ENCODE measurements at regions not wholly inside any gene's neighbourhood (a gene's known extent, or its start where the extent isn't known, plus 50 kb on each side); places are given as distances from the start of the nearest gene placed in this dataset.

GRCh38 chr4:138668309-138668708 lies 347.3 kb upstream of the NOCT start:
- TF ChIP-seq, protein P1, sequence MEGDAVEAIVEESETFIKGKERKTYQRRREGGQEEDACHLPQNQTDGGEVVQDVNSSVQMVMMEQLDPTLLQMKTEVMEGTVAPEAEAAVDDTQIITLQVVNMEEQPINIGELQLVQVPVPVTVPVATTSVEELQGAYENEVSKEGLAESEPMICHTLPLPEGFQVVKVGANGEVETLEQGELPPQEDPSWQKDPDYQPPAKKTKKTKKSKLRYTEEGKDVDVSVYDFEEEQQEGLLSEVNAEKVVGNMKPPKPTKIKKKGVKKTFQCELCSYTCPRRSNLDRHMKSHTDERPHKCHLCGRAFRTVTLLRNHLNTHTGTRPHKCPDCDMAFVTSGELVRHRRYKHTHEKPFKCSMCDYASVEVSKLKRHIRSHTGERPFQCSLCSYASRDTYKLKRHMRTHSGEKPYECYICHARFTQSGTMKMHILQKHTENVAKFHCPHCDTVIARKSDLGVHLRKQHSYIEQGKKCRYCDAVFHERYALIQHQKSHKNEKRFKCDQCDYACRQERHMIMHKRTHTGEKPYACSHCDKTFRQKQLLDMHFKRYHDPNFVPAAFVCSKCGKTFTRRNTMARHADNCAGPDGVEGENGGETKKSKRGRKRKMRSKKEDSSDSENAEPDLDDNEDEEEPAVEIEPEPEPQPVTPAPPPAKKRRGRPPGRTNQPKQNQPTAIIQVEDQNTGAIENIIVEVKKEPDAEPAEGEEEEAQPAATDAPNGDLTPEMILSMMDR (IDR thresholded peaks at IDR 0.05): no peak
- TF ChIP-seq POLR2A (IDR thresholded peaks at IDR 0.05): no peak
- Histone ChIP-seq H3K27ac (no peak overlapping the region), H3K4me1 (no peaks in the 10 kb centered on the region), H3K9me3 (no peaks in the 10 kb centered on the region), H3K36me3 (no peaks in the 10 kb centered on the region), H3K4me3 (no peak overlapping the region), H3K27me3 (no peaks in the 10 kb centered on the region)
- no peak for DNase-seq
- intact Hi-C loops (cut with DNase I): no loop called here
- WGBS, 2 donors: 79 to 98% methylated on average over 3 of the region's 3 CpGs

GRCh38 chr4:138666366-138666765 lies 349.2 kb upstream of the NOCT start:
- Histone ChIP-seq H3K27ac (no peak overlapping the region), H3K4me1 (no peaks in the 10 kb centered on the region), H3K9me3 (no peaks in the 10 kb centered on the region), H3K36me3 (no peaks in the 10 kb centered on the region), H3K27me3 (no peaks in the 10 kb centered on the region), H3K4me3 (no peak overlapping the region)
- DNase-seq: no peak
- intact Hi-C loops (cut with DNase I): no loop called here
- 78 to 88% methylated on average over 6 of the region's 6 CpGs for WGBS, 2 donors
- TF ChIP-seq POLR2A (IDR thresholded peaks at IDR 0.05): no peak
- TF ChIP-seq, protein P1 (IDR thresholded peaks at IDR 0.05): no peak

DNA sequence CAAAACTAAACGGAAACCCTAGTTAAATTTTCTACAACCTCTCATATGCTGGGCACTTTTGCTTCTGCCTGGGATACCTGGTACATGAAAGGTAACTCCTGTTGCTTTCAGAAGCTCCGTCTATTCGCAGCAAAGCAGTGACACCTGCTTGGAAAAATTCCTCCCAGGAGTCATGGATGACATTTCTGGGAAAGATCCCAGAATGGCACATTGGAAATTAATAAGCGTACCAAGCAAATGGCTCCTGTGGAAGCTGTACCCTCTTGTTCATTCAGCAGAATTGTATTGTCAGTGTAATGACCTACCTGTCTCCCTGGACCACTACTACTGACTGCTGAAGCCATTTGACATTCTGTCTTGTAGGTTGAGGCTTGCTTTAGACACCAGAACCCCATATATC lies 349.7 kb upstream of the NOCT start:
- no peak for TF ChIP-seq POLR2A (IDR thresholded peaks at IDR 0.05)
- TF ChIP-seq, protein P1 (IDR thresholded peaks at IDR 0.05): no peak
- intact Hi-C loops (cut with DNase I): no loop called here
- WGBS, 2 donors: 97 to 98% methylated on average over 4 of the region's 4 CpGs

GRCh38 chr4:138663883-138664282 lies 351.7 kb upstream of the NOCT start:
- no peak for DNase-seq
- intact Hi-C loops (cut with DNase I): no loop called here

More for the DNA sequence above, 349.7 kb upstream of the NOCT start:
- Histone ChIP-seq H3K27me3 (no peaks in the 10 kb centered on the region), H3K4me3 (no peak overlapping the region), H3K36me3 (no peaks in the 10 kb centered on the region), H3K4me1 (no peaks in the 10 kb centered on the region), H3K9me3 (no peaks in the 10 kb centered on the region), H3K27ac (no peak overlapping the region)
- DNase-seq: no peak

DNA sequence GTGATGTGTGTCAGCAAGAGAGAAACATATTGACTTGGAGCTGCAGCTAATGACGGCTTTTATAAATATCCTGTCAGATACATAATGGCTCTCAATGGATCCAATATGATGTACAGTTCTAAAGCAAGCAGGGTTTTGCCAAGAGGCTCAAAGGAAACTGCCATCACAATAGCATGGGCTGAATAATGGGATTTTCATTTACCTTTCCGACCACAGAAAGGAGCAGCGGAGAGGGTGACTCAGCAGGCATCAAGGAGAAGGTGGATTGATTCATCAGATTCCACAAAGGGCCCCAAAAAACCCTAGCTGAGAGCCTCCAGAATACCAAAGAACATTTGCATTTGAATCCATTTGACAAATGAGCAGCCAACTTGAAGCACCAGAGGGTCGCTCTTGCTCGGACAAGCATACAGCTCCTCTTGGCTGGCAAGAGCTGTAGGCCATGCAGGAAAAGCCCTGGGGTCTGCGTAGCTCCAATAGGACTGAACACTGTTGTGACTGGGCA lies 355.7 kb upstream of the NOCT start:
- no peaks in the 10 kb centered on the region for H3K36me3 ChIP-seq
- no peak overlapping the region for H3K4me3 ChIP-seq
- TF ChIP-seq, protein P1 (IDR thresholded peaks at IDR 0.05): no peak
- TF ChIP-seq POLR2A (IDR thresholded peaks at IDR 0.05): no peak
- 47 to 59% methylated on average over 6 of the region's 6 CpGs for WGBS, 2 donors
- no peak overlapping the region for H3K27ac ChIP-seq
- no peaks in the 10 kb centered on the region for H3K9me3 ChIP-seq
- H3K4me1 ChIP-seq: no peaks in the 10 kb centered on the region
- peaks cover 0 to 3% (median 0%) of the 10 kb centered on the region in 4 donors for H3K27me3 ChIP-seq
- no peak for DNase-seq
- intact Hi-C loops (cut with DNase I): no loop called here

More at GRCh38 chr4:138663883-138664282, 351.7 kb upstream of the NOCT start:
- no peak overlapping the region for H3K4me3 ChIP-seq
- no peak overlapping the region for H3K27ac ChIP-seq
- TF ChIP-seq, protein P1 (IDR thresholded peaks at IDR 0.05): no peak
- no peak for TF ChIP-seq POLR2A (IDR thresholded peaks at IDR 0.05)
- no peaks in the 10 kb centered on the region for H3K9me3 ChIP-seq
- no peaks in the 10 kb centered on the region for H3K36me3 ChIP-seq
- H3K4me1 ChIP-seq: no peaks in the 10 kb centered on the region
- H3K27me3 ChIP-seq: peaks cover 0 to 1% (median 0%) of the 10 kb centered on the region in 4 donors
- WGBS, 2 donors: 76 to 81% methylated on average over 4 of the region's 4 CpGs

All from esophagus squamous epithelium (tissue), 5 donors.